Psoas muscle (tissue), 7 donors: ENCODE measurements at regions not wholly inside any gene's neighbourhood (a gene's known extent, or its start where the extent isn't known, plus 50 kb on each side); places are given as distances from the start of the nearest gene placed in this dataset.
A peak's percentile ranks its signal among the peaks of the same experiment; 100 is the strongest.

Experiments used
- ATAC-seq, 4 donors: fragments of 200-7000 bp; cut with Tn5 transposase; one replicate each; pipeline ENCODE4 v1.9.1; 2020; ENCODE audit warnings: moderate library complexity in 3 of 4, mild to moderate bottlenecking in 2 of 4
- DNase-seq, 2 donors: peaks; one replicate each; pipeline ENCODE4 v3.0.0-alpha.2; 2020
- H3K27ac ChIP-seq: fragments of 200-600 bp; one replicate; pipeline ENCODE4 v1.8.0; 2022
- H3K27me3 ChIP-seq, 3 donors: fragments of 200-600 bp in 1 of 3; one replicate each; pipeline versions ENCODE4 v1.6.1 to v1.8.0; 2013 to 2022; ENCODE audit warnings: low read length in 2 of 3, mild to moderate bottlenecking in 2 of 3, moderate library complexity in 1 of 3; ENCODE audit not compliant: insufficient read depth in 3 of 3
- H3K36me3 ChIP-seq, 2 donors: fragments of 200-600 bp in 1 of 2; one replicate each; pipeline versions ENCODE4 v1.6.1 to v1.8.0; 2013 to 2022; ENCODE audit warnings: low read depth in 1 of 2, mild to moderate bottlenecking in 1 of 2, moderate library complexity in 1 of 2; ENCODE audit not compliant: insufficient read depth in 1 of 2
- H3K4me1 ChIP-seq: fragments of 200-600 bp; one replicate; pipeline ENCODE4 v1.8.0; 2022
- H3K4me3 ChIP-seq: fragments of 200-600 bp; one replicate; pipeline ENCODE4 v1.8.0; 2022; ENCODE audit warnings: mild to moderate bottlenecking
- H3K9me3 ChIP-seq: fragments of 200-600 bp; one replicate; pipeline ENCODE4 v1.8.0; 2022
- WGBS, 3 donors: extraction: QIAGEN DNeasy Blood & Tissue Kit; methylation state at CpG; one replicate each; pipeline versions ENCODE4 v1.1.6 to v1.1.7; 2013; 5-methylcytosine and 5-hydroxymethylcytosine counted together
- intact Hi-C, 2 donors: fragments of 100-400 bp; cut with DNase I; formaldehyde crosslinking; loops; one replicate each; pipeline versions ENCODE4 v1.11.0 to v1.14.2; 2022
- TF ChIP-seq, protein P1 (sequence below): fragments of 200-600 bp; IDR thresholded peaks from one replicate; pipeline ENCODE4 v1.8.0; 2022; ENCODE audit warnings: antibody characterized with exemption
- donor health status: healthy with polysubstance abuse.
- donor health status: DM: no; HTN: no; CAD: no; lungs with moderate emphysema.
- donor health status: Bipolar disorder and iron deficiency.
- donor health status: healthy.
- donor health status: DM: yes; HTN: yes; CAD: no.
- donor health status: DM: no; HTN: no; CAD: no.
- donor health status: DM: yes; HTN: yes; CAD: no.

- H3K9me3 ChIP-seq = no peaks in the 10 kb centered on the region
- TF ChIP-seq, protein P1, sequence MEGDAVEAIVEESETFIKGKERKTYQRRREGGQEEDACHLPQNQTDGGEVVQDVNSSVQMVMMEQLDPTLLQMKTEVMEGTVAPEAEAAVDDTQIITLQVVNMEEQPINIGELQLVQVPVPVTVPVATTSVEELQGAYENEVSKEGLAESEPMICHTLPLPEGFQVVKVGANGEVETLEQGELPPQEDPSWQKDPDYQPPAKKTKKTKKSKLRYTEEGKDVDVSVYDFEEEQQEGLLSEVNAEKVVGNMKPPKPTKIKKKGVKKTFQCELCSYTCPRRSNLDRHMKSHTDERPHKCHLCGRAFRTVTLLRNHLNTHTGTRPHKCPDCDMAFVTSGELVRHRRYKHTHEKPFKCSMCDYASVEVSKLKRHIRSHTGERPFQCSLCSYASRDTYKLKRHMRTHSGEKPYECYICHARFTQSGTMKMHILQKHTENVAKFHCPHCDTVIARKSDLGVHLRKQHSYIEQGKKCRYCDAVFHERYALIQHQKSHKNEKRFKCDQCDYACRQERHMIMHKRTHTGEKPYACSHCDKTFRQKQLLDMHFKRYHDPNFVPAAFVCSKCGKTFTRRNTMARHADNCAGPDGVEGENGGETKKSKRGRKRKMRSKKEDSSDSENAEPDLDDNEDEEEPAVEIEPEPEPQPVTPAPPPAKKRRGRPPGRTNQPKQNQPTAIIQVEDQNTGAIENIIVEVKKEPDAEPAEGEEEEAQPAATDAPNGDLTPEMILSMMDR = no peak
- H3K36me3 ChIP-seq = no peaks in the 10 kb centered on the region
- ATAC-seq (peak; percentile 40 to 71 (median 59)), DNase-seq (no peak)
- no peak overlapping the region for H3K4me3 ChIP-seq
- 64 to 75% (median 67%) methylated on average over 8 of the region's 8 CpGs for WGBS, 3 donors
- intact Hi-C loops = loop anchor here in 1 of 2 donors (10.0 kb wide), 1 partner anchor 103 kb away; no protein-coding TSS in a partner anchor
- H3K27ac ChIP-seq = no peak overlapping the region
- no peaks in the 10 kb centered on the region for H3K27me3 ChIP-seq
- no peaks in the 10 kb centered on the region for H3K4me1 ChIP-seq
Measured at GRCh38 chr18:6561862-6562291, 147.2 kb upstream of the L3MBTL4 start.

DNA sequence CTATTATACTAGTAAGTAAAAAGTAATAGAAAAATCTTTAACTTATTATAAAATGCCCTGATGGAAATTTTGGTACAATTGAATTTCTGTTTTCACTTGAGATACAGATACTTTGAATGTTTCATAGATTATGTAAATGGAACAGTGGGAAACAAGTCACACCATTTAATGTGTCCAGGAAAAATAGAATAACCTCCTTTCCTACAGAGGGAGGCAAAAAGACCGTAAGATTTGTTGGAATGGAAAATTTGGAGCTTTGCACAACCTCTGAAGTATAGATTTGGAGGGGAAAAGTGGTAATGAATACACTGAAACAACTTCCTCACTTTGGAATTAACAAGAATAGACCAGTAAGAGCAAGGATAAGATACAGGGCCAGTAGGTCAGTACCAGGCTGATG lies 149.2 kb upstream of the L3MBTL4 start:
- Histone ChIP-seq H3K36me3 (no peaks in the 10 kb centered on the region), H3K9me3 (no peaks in the 10 kb centered on the region), H3K4me3 (no peak overlapping the region), H3K4me1 (no peaks in the 10 kb centered on the region), H3K27ac (no peak overlapping the region), H3K27me3 (no peaks in the 10 kb centered on the region)
- 90 to 92% (median 91%) methylated on average over 1 of the region's 1 CpG for WGBS, 3 donors
- ATAC-seq (no peak), DNase-seq (no peak)
- intact Hi-C loops = loop anchor here in 1 of 2 donors (10.0 kb wide), 1 partner anchor 101 kb away; no protein-coding TSS in a partner anchor
- TF ChIP-seq, protein P1 = no peak

GRCh38 chr18:6564950-6565814 lies 150.5 kb upstream of the L3MBTL4 start:
- Histone ChIP-seq H3K27ac (no peak overlapping the region), H3K4me1 (no peaks in the 10 kb centered on the region), H3K36me3 (no peaks in the 10 kb centered on the region), H3K4me3 (no peak overlapping the region), H3K27me3 (no peaks in the 10 kb centered on the region), H3K9me3 (no peaks in the 10 kb centered on the region)
- WGBS, 3 donors = 93 to 98% (median 94%) methylated on average over 4 of the region's 4 CpGs
- ATAC-seq (no peak), DNase-seq (no peak)
- TF ChIP-seq, protein P1 = no peak
- intact Hi-C loops = loop anchor here in 1 of 2 donors (10.0 kb wide), 1 partner anchor 100 kb away; no protein-coding TSS in a partner anchor

GRCh38 chr18:6565815-6566081 lies 151.0 kb upstream of the L3MBTL4 start:
- no peaks in the 10 kb centered on the region for H3K36me3 ChIP-seq
- H3K4me3 ChIP-seq = no peak overlapping the region
- no peak overlapping the region for H3K27ac ChIP-seq
- no peaks in the 10 kb centered on the region for H3K27me3 ChIP-seq
- intact Hi-C loops = loop anchor here in 1 of 2 donors (10.0 kb wide), 1 partner anchor 99 kb away; no protein-coding TSS in a partner anchor
- H3K9me3 ChIP-seq = no peaks in the 10 kb centered on the region
- TF ChIP-seq, protein P1 = no peak
- WGBS, 3 donors = 84 to 95% (median 91%) methylated on average over 2 of the region's 2 CpGs
- no peaks in the 10 kb centered on the region for H3K4me1 ChIP-seq
- ATAC-seq = no peak
- no peak for DNase-seq
